ENCODE measurements at regions not wholly inside any gene's neighbourhood (a gene's known extent, or its start where the extent isn't known, plus 50 kb on each side); places are given as distances from the start of the nearest gene placed in this dataset.

DNA sequence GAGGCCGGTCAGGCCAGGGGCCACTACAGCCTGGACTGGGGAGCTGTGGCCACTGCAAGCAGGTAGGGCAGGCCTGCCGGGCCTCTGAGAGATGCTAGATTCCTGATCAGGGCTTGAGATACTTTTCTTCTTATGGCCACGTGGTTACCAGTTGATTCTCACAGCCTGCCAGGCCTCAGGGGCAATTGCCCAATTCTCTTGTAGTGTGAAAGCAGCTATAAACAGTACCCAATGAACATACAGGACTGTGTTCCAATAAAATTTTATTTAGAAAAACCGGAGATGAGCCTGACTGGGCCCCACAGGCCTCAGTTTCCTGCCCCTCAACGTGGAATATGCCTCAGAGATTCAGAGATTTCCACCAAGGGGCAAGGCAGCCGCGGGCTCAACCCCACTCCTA lies 475.2 kb downstream of the TCERG1L start:
- TF ChIP-seq, protein P1, sequence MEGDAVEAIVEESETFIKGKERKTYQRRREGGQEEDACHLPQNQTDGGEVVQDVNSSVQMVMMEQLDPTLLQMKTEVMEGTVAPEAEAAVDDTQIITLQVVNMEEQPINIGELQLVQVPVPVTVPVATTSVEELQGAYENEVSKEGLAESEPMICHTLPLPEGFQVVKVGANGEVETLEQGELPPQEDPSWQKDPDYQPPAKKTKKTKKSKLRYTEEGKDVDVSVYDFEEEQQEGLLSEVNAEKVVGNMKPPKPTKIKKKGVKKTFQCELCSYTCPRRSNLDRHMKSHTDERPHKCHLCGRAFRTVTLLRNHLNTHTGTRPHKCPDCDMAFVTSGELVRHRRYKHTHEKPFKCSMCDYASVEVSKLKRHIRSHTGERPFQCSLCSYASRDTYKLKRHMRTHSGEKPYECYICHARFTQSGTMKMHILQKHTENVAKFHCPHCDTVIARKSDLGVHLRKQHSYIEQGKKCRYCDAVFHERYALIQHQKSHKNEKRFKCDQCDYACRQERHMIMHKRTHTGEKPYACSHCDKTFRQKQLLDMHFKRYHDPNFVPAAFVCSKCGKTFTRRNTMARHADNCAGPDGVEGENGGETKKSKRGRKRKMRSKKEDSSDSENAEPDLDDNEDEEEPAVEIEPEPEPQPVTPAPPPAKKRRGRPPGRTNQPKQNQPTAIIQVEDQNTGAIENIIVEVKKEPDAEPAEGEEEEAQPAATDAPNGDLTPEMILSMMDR (conservative IDR thresholded peaks at IDR 0.05 in 1 of 2, IDR thresholded peaks at IDR 0.05 in 1 of 2; ENCODE audit: extremely low read depth in 1 of 2, insufficient read depth in 1 of 2, low read depth in 1 of 2, low read length in 2 of 2): no peak
- no peak for TF ChIP-seq EZH2 (IDR thresholded peaks at IDR 0.05; ENCODE audit: borderline replicate concordance, low read length)
